GM19035 (cell line): ENCODE measurements at regions not wholly inside any gene's neighbourhood (a gene's known extent, or its start where the extent isn't known, plus 50 kb on each side); places are given as distances from the start of the nearest gene placed in this dataset.

Source experiments
- ATAC-seq: cut with Tn5 transposase; IDR thresholded peaks from one replicate; pipeline ENCODE4 v1.9.1; 2021; ENCODE audit not compliant: unreplicated experiment

GRCh38 chr1:239538239-239538988 lies 152.0 kb downstream of the CHRM3 start:
- no peak for ATAC-seq

GRCh38 chr1:239539051-239539450 lies 152.7 kb downstream of the CHRM3 start:
- no peak for ATAC-seq

- ATAC-seq = no peak
These were observed 153.4 kb downstream of the CHRM3 start for GRCh38 chr1:239539812-239540211.

GRCh38 chr1:239543873-239544272 lies 157.5 kb downstream of the CHRM3 start:
- ATAC-seq = no peak

- ATAC-seq = no peak
These were observed 159.1 kb downstream of the CHRM3 start for GRCh38 chr1:239545466-239545865.

- ATAC-seq = no peak
These were observed 161.6 kb downstream of the CHRM3 start for GRCh38 chr1:239547987-239548386.

- ATAC-seq = no peak
These were observed 163.8 kb downstream of the CHRM3 start for GRCh38 chr1:239550178-239550577.

- ATAC-seq = no peak
These were observed 169.0 kb downstream of the CHRM3 start for GRCh38 chr1:239555350-239555749.

- no peak for ATAC-seq
These were observed 172.2 kb downstream of the CHRM3 start for GRCh38 chr1:239558559-239558958.

- ATAC-seq = no peak
These were observed 172.6 kb downstream of the CHRM3 start for GRCh38 chr1:239558991-239559390.

GRCh38 chr1:239560921-239561320 lies 174.6 kb downstream of the CHRM3 start:
- ATAC-seq = no peak

GRCh38 chr1:239562095-239562494 lies 175.7 kb downstream of the CHRM3 start:
- ATAC-seq = no peak

GRCh38 chr1:239563681-239564080 lies 177.3 kb downstream of the CHRM3 start:
- no peak for ATAC-seq

GRCh38 chr1:239566074-239566473 lies 179.7 kb downstream of the CHRM3 start:
- no peak for ATAC-seq

- ATAC-seq = no peak
These were observed 184.5 kb downstream of the CHRM3 start for GRCh38 chr1:239570878-239571277.

GRCh38 chr1:239572183-239572582 lies 185.8 kb downstream of the CHRM3 start:
- ATAC-seq = no peak

- no peak for ATAC-seq
These were observed 187.7 kb downstream of the CHRM3 start for GRCh38 chr1:239574112-239574511.

GRCh38 chr1:239575113-239575512 lies 188.7 kb downstream of the CHRM3 start:
- ATAC-seq = no peak

GRCh38 chr1:239583536-239583935 lies 197.2 kb downstream of the CHRM3 start:
- no peak for ATAC-seq

GRCh38 chr1:239586128-239586527 lies 199.8 kb downstream of the CHRM3 start:
- ATAC-seq = no peak

GRCh38 chr1:239587066-239587465 lies 200.7 kb downstream of the CHRM3 start:
- ATAC-seq = no peak

GRCh38 chr1:239587574-239588369 lies 201.4 kb downstream of the CHRM3 start:
- no peak for ATAC-seq
